Caco-2 (cell line): ENCODE measurements at regions not wholly inside any gene's neighbourhood (a gene's known extent, or its start where the extent isn't known, plus 50 kb on each side); places are given as distances from the start of the nearest gene placed in this dataset.

Experiments
- BruUV-seq: library from RNA; stranded (reverse); fragments of 400-500 nt; replicated peaks from 2 replicates; lab custom pipeline; 2021; lab: Mats Ljungman, UMichigan
- CTCF ChIA-PET: fragments of 300-600 bp; sonication (Branson Sonifier 250); formaldehyde crosslinking; loops from one replicate; lab custom pipeline; 2022; ENCODE audit warnings: antibody characterized with exemption; lab: Charles Lee
- POLR2A ChIA-PET: fragments of 300-600 bp; sonication (Branson Sonifier 250); formaldehyde crosslinking; loops from one replicate; lab custom pipeline; 2022; ENCODE audit warnings: antibody characterized with exemption; lab: Charles Lee
- DNase-seq, 2 experiments: peaks; one replicate each; pipeline versions ENCODE4 v3.0.0 to v3.0.0-alpha.2; 2020 to 2022
- H3K27me3 ChIP-seq: replicated peaks from 2 replicates; pipeline ENCODE4 v1.6.0; 2011; ENCODE audit warnings: low read length; ENCODE audit not compliant: control insufficient read depth, insufficient read depth
- H3K36me3 ChIP-seq: 2 replicates; pipeline ENCODE4 v1.5.1; 2011; ENCODE audit warnings: low read length; ENCODE audit not compliant: control insufficient read depth, insufficient read depth
- H3K4me1 ChIP-seq: fragments of 250-450 bp; sonication (Bioruptor Pico); 2 replicates; pipeline ENCODE4 v1.5.1; 2020; ENCODE audit warnings: mild to moderate bottlenecking
- H3K4me3 ChIP-seq: 2 replicates; pipeline ENCODE4 v1.5.1; 2011; ENCODE audit warnings: low read depth, mild to moderate bottlenecking, control low read depth, low read length
- H3K9me3 ChIP-seq: fragments of 250-450 bp; sonication (Bioruptor Pico); 2 replicates; pipeline ENCODE4 v1.5.1; 2020; ENCODE audit warnings: mild to moderate bottlenecking, moderate library complexity
- H3K27ac Mint-ChIP-seq: one replicate; pipeline ENCODE4 v1.8.0; 2022; ENCODE audit warnings: mixed read lengths; ENCODE audit not compliant: unreplicated experiment
- H3K27me3 Mint-ChIP-seq: one replicate; pipeline ENCODE4 v1.8.0; 2022; ENCODE audit warnings: mixed read lengths; ENCODE audit not compliant: insufficient read depth, unreplicated experiment
- H3K36me3 Mint-ChIP-seq: one replicate; pipeline ENCODE4 v1.8.0; 2022; ENCODE audit warnings: mild to moderate bottlenecking, mixed read lengths; ENCODE audit not compliant: insufficient read depth, unreplicated experiment
- H3K4me1 Mint-ChIP-seq: one replicate; pipeline ENCODE4 v1.8.0; 2022; ENCODE audit warnings: low read depth, mixed read lengths; ENCODE audit not compliant: unreplicated experiment
- H3K4me3 Mint-ChIP-seq: one replicate; pipeline ENCODE4 v1.8.0; 2022; ENCODE audit warnings: mild to moderate bottlenecking, moderate library complexity, mixed read lengths; ENCODE audit not compliant: unreplicated experiment
- H3K9me3 Mint-ChIP-seq: one replicate; pipeline ENCODE4 v1.8.0; 2022; ENCODE audit warnings: mixed read lengths; ENCODE audit not compliant: unreplicated experiment
- CTCF ChIP-seq, 2 experiments: fragments of 200-600 bp in 1 of 2; IDR thresholded peaks; 1 replicate in 1 of 2; 2 replicates in 1 of 2; pipeline versions ENCODE4 v1.5.1 to v1.8.0; 2011 to 2022; ENCODE audit warnings: antibody characterized with exemption in 1 of 2, control low read depth in 1 of 2, inconsistent platforms in 1 of 2, low read depth in 1 of 2, low read length in 1 of 2, mild to moderate bottlenecking in 1 of 2, moderate library complexity in 1 of 2; ENCODE audit not compliant: insufficient read depth in 1 of 2, severe bottlenecking in 1 of 2, unreplicated experiment in 1 of 2
- intact Hi-C: fragments of 100-400 bp; cut with micrococcal nuclease; formaldehyde crosslinking; loops from one replicate; pipeline ENCODE4 v1.10.0; 2022; ENCODE audit not compliant: unreplicated experiment

- ChIA-PET CTCF (no interaction called here), POLR2A (no interaction called here)
- Mint-ChIP-seq H3K9me3 (no peaks in the 10 kb centered on the region), H3K4me3 (no peak overlapping the region), H3K4me1 (no peaks in the 10 kb centered on the region), H3K36me3 (no peaks in the 10 kb centered on the region), H3K27me3 (peaks cover 12% of the 10 kb centered on the region), H3K27ac (no peak overlapping the region)
- intact Hi-C loops: loop anchor here (5.0 kb wide), 1 partner anchor 100 kb away; no protein-coding TSS in a partner anchor
- Histone ChIP-seq H3K4me3 (no peak overlapping the region), H3K27me3 (0 out of 2 replicates have a peak, but pooled peaks cover 2% of the 10 kb centered on the region), H3K36me3 (no peaks in the 10 kb centered on the region), H3K9me3 (no peaks in the 10 kb centered on the region), H3K4me1 (no peaks in the 10 kb centered on the region; the same call in 1 of the 2 replicates)
- no peak for DNase-seq
- no TSS peak for BruUV-seq
- TF ChIP-seq CTCF (IDR thresholded peaks at IDR 0.05; ENCODE audit: insufficient read depth in 1 of 2, low read depth in 1 of 2, low read length in 1 of 2, severe bottlenecking in 1 of 2, unreplicated experiment in 1 of 2): no peak
These were observed 142.0 kb upstream of the ADO start for GRCh38 chr10:62662486-62662885.

- Histone ChIP-seq H3K36me3 (no peaks in the 10 kb centered on the region), H3K4me3 (no peak overlapping the region), H3K4me1 (no peaks in the 10 kb centered on the region; the same call in 1 of the 2 replicates), H3K27me3 (0 out of 2 replicates have a peak, but pooled peaks cover 2% of the 10 kb centered on the region), H3K9me3 (no peaks in the 10 kb centered on the region)
- peaks cover 14% of the 10 kb centered on the region for H3K27me3 Mint-ChIP-seq
- intact Hi-C loops: no loop called here
- no peaks in the 10 kb centered on the region for H3K4me1 Mint-ChIP-seq
- ChIA-PET POLR2A (interaction anchor here (0.6 kb wide), 1 partner anchor 170 kb away, joined by 3 read pairs; no protein-coding TSS in a partner anchor), CTCF (no interaction called here)
- H3K9me3 Mint-ChIP-seq: no peaks in the 10 kb centered on the region
- no peak for TF ChIP-seq CTCF (IDR thresholded peaks at IDR 0.05; ENCODE audit: insufficient read depth in 1 of 2, low read depth in 1 of 2, low read length in 1 of 2, severe bottlenecking in 1 of 2, unreplicated experiment in 1 of 2)
- no TSS peak for BruUV-seq
- no peaks in the 10 kb centered on the region for H3K36me3 Mint-ChIP-seq
- DNase-seq: no peak
- no peak overlapping the region for H3K27ac Mint-ChIP-seq
- H3K4me3 Mint-ChIP-seq: no peak overlapping the region
These were observed 138.7 kb upstream of the ADO start for GRCh38 chr10:62665771-62666170.

- TF ChIP-seq CTCF (IDR thresholded peaks at IDR 0.05; ENCODE audit: insufficient read depth in 1 of 2, low read depth in 1 of 2, low read length in 1 of 2, severe bottlenecking in 1 of 2, unreplicated experiment in 1 of 2): no peak
- DNase-seq: no peak
- intact Hi-C loops: no loop called here
- Histone ChIP-seq H3K4me1 (no peaks in the 10 kb centered on the region; the same call in 1 of the 2 replicates), H3K36me3 (no peaks in the 10 kb centered on the region), H3K9me3 (no peaks in the 10 kb centered on the region), H3K27me3 (0 out of 2 replicates have a peak, but pooled peaks cover 2% of the 10 kb centered on the region), H3K4me3 (no peak overlapping the region)
- no peaks in the 10 kb centered on the region for H3K4me1 Mint-ChIP-seq
- no peaks in the 10 kb centered on the region for H3K36me3 Mint-ChIP-seq
- no TSS peak for BruUV-seq
- ChIA-PET CTCF (no interaction called here), POLR2A (interaction anchor here (0.6 kb wide), 1 partner anchor 170 kb away, joined by 3 read pairs; no protein-coding TSS in a partner anchor)
- H3K27ac Mint-ChIP-seq: no peak overlapping the region
- peaks cover 14% of the 10 kb centered on the region for H3K27me3 Mint-ChIP-seq
- no peak overlapping the region for H3K4me3 Mint-ChIP-seq
- no peaks in the 10 kb centered on the region for H3K9me3 Mint-ChIP-seq
These were observed 138.2 kb upstream of the ADO start for GRCh38 chr10:62666275-62666674.
